GM12864 (cell line): ENCODE measurements at regions not wholly inside any gene's neighbourhood (a gene's known extent, or its start where the extent isn't known, plus 50 kb on each side); places are given as distances from the start of the nearest gene placed in this dataset.

Experiments used
- DNase-seq: peaks from one replicate; pipeline ENCODE4 v3.0.0-alpha.2; 2011; ENCODE audit warnings: low read depth
- H3K4me3 ChIP-seq: 2 replicates; pipeline ENCODE4 v1.5.1; 2011; ENCODE audit warnings: mild to moderate bottlenecking, low read depth, low read length, control low read depth
- CTCF ChIP-seq: IDR thresholded peaks from 2 replicates; pipeline ENCODE4 v1.5.1; 2011; ENCODE audit warnings: low read depth, mild to moderate bottlenecking, moderate library complexity, low read length, control low read depth, inconsistent platforms; ENCODE audit errors: missing control alignments

GRCh38 chr18:28793901-28794300 is 617.0 kb upstream of the CDH2 start:
- no peak for TF ChIP-seq CTCF
- no peak overlapping the region for H3K4me3 ChIP-seq
- DNase-seq, result no peak

DNA sequence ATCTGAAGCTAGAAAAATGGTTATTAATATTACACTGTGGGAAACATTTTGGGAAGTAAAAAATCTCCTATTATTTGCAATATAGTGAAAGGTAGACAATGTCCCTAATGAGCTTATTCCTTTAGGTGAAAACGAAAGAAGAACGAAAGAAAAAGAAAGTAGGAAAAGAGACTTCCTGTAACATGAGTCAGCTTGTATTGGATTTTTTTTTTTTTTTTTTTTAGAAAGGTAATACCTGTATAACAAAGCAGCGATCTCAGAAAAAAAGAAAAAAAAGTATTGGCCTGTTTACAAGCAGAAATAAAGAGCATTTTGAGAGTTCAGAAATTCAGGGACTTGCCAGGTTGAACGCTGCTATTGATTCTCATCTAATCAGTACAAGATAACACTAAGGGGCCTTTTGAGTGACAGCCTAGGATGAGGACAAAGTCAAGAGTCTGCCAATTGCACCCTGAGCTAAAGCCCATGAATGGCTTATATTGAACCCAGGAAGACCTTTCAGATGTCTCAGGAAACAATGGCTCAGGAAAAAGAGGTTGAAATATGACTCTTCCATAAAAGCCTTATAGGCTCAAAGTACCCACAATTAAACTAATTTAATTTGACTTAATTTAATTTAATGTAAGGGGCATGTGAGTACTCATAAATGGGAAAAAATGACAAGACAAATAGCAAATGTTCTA is 615.6 kb upstream of the CDH2 start:
- no peak for TF ChIP-seq CTCF
- DNase-seq, result no peak
- H3K4me3 ChIP-seq, result no peak overlapping the region

DNA sequence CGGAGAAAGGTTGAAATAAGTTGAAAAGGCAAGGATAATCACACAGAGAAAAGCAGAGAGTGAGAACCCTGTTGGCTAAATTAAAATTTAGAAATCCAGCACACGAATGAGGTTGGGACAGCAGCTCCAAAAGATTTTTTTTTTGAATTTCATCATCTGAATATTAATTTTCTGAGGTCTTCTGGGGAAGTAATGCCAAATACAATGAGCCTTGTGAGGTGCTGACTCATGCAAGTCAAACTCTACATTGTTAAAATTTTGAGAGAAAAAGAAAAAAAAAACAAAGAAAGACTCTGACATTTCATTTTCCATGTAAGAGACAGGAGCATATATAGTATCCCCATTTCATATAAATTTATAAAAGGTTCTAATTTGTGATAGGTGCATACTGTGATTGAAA is 614.2 kb upstream of the CDH2 start:
- no peak overlapping the region for H3K4me3 ChIP-seq
- DNase-seq, result no peak
- TF ChIP-seq CTCF, result no peak

DNA sequence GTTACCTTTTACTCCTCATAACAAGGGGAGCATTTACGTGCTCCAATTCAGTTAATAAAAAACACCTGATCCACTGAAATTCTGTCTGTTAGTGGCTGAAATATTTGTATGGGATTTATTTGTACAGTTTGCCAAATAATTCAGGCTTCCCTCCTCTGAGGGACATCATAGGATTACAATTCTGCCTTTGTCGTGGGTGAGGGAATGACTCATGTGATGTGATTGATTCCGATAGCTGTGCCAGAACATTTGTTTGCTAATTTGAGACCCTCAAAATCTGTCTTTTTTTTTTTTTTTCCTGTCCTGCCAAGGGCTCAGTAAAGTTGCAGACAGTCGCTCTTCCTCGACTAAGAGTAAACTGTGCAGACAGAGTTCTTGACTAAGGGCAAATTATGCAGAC is 612.6 kb upstream of the CDH2 start:
- TF ChIP-seq CTCF, result no peak
- no peak for DNase-seq
- no peak overlapping the region for H3K4me3 ChIP-seq

- no peak for DNase-seq
- TF ChIP-seq CTCF, result no peak
- no peak overlapping the region for H3K4me3 ChIP-seq
Observed at GRCh38 chr18:28786926-28787325, 610.0 kb upstream of the CDH2 start.

DNA sequence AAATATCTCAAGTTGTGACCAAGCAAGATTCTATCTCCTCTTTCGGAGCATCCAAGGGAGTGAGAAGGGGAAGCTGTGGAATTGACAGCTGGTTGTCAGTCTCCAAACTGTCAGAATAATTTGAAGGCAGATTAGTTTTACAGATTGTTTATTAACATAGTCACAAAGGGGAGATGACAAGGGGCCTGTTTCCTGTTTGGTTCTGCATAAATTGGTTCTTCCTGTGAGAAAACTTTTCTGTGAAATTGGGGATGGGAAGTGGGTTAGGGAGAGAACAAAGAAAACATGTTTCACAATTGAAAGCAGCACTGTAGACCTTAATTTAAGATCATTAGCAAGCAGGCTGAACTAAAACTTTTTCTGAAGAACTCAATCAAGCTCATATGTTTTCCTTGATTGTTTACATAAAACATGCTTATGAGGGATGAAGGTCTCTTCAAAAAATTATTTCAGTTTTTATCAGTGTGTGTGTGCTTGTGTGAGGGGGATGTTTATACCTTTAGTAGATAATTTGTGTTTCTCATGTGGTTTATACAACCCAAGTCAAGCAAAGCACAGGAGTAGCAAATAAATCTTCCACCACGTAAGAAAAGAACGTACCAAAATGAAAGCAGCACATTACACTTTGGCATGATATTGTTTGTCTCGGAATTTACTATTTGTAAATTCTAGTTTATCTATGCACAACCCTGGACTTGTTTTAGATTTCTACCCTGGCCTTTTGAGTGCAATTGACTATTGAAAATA is 604.9 kb upstream of the CDH2 start:
- no peak overlapping the region for H3K4me3 ChIP-seq
- no peak for TF ChIP-seq CTCF
- DNase-seq, result no peak

DNA sequence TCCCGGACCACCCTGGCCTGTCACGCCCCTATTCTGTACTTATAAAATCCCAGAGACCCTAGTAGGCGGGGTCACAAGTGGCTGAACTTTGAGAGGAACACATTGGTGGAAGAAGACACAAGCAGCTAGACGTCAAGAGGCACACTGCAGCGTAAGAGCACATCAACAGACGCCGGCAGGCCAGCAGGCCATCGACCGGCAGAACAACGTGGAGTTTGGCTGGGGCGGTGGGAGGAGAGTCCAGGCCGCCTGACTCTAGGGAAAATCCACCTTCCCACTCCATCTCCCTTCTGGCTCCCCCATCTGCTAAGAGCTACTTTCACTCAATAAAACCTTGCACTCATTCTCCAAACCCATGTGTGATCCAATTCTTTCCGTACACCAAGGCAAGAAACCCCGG is 601.8 kb upstream of the CDH2 start:
- no peak overlapping the region for H3K4me3 ChIP-seq
- DNase-seq, result no peak
- no peak for TF ChIP-seq CTCF
